ENCODE measurements at regions not wholly inside any gene's neighbourhood (a gene's known extent, or its start where the extent isn't known, plus 50 kb on each side); places are given as distances from the start of the nearest gene placed in this dataset.

GRCh38 chr7:115135769-115136410 is 214.0 kb downstream of the MDFIC start:
- ChIA-PET CTCF (no interaction called here), POLR2A (no interaction called here)
- TF ChIP-seq CTCF (IDR thresholded peaks at IDR 0.05) (no peak), EZH2 (IDR thresholded peaks at IDR 0.05; ENCODE audit: borderline replicate concordance, insufficient read depth, low read depth, low read length, poor library complexity, severe bottlenecking) (no peak)
- intact Hi-C loops (cut with micrococcal nuclease): no loop called here
- H3K27me3 ChIP-seq (replicated peaks in 1 of 4; ENCODE audit: control extremely low read depth in 1 of 4, control insufficient read depth in 3 of 4, insufficient read depth in 4 of 4, low read length in 3 of 4): no peaks in the 10 kb centered on the region
- Mint-ChIP-seq H3K9me3 (ENCODE audit: insufficient read depth) (no peaks in the 10 kb centered on the region), H3K27ac (no peak overlapping the region), H3K27me3 (no peaks in the 10 kb centered on the region), H3K4me3 (no peak overlapping the region), H3K4me1 (no peaks in the 10 kb centered on the region)
- no peak for DNase-seq
- H3K9me3 ChIP-seq (ENCODE audit: control extremely low read depth in 1 of 3, control insufficient read depth in 2 of 3, insufficient read depth in 1 of 3, low read length in 2 of 3): no peaks in the 10 kb centered on the region
- H3K4me3 ChIP-seq (ENCODE audit: control extremely low read depth in 1 of 5, extremely low read depth in 1 of 5, insufficient read depth in 1 of 5, low read depth in 2 of 5, low read length in 4 of 5): no peak overlapping the region
- no peaks in the 10 kb centered on the region for H4K20me1 ChIP-seq (ENCODE audit: control insufficient read depth, insufficient read depth, low read length, poor library complexity, severe bottlenecking)
- H3K27ac ChIP-seq (ENCODE audit: low read length in 2 of 2): no peak overlapping the region
- WGBS (ENCODE audit: insufficient coverage): no CpG with 5 or more reads among the region's 1 CpG
- H3K9ac ChIP-seq (ENCODE audit: low read length): no peak overlapping the region
- H3K4me2 ChIP-seq (replicated peaks; ENCODE audit: low read depth, low read length, poor library complexity, severe bottlenecking): no peak overlapping the region
- no peak overlapping the region for H2AFZ ChIP-seq (ENCODE audit: insufficient read depth, low read depth, low read length, poor library complexity, severe bottlenecking)
- ATAC-seq (ENCODE audit: low read depth): no peak
- H3K36me3 ChIP-seq (replicated peaks in 1 of 2; ENCODE audit: control extremely low read depth in 1 of 2, control insufficient read depth in 1 of 2, extremely low read depth in 1 of 2, insufficient read depth in 2 of 2, low read length in 1 of 2): no peaks in the 10 kb centered on the region
- H3K79me2 ChIP-seq (ENCODE audit: control insufficient read depth, insufficient read depth, low read length): no peaks in the 10 kb centered on the region
- no peaks in the 10 kb centered on the region for H3K4me1 ChIP-seq (ENCODE audit: control insufficient read depth in 2 of 2, insufficient read depth in 2 of 2, low read length in 2 of 2)

GRCh38 chr7:115135146-115135545 is 213.3 kb downstream of the MDFIC start:
- no peak overlapping the region for H3K27ac ChIP-seq (ENCODE audit: low read length in 2 of 2)
- H3K27ac Mint-ChIP-seq: no peak overlapping the region
- POLR2A ChIA-PET: no interaction called here
- H3K4me3 Mint-ChIP-seq: no peak overlapping the region
- no peaks in the 10 kb centered on the region for H3K36me3 ChIP-seq (replicated peaks in 1 of 2; ENCODE audit: control extremely low read depth in 1 of 2, control insufficient read depth in 1 of 2, extremely low read depth in 1 of 2, insufficient read depth in 2 of 2, low read length in 1 of 2)
- intact Hi-C loops (cut with micrococcal nuclease): no loop called here
- H3K4me2 ChIP-seq (replicated peaks; ENCODE audit: low read depth, low read length, poor library complexity, severe bottlenecking): no peak overlapping the region
- H3K79me2 ChIP-seq (ENCODE audit: control insufficient read depth, insufficient read depth, low read length): no peaks in the 10 kb centered on the region
- H3K4me1 ChIP-seq (ENCODE audit: control insufficient read depth in 2 of 2, insufficient read depth in 2 of 2, low read length in 2 of 2): no peaks in the 10 kb centered on the region
- WGBS (ENCODE audit: insufficient coverage): no CpG with 5 or more reads among the region's 4 CpGs
- no peaks in the 10 kb centered on the region for H3K4me1 Mint-ChIP-seq
- no peaks in the 10 kb centered on the region for H3K9me3 ChIP-seq (ENCODE audit: control extremely low read depth in 1 of 3, control insufficient read depth in 2 of 3, insufficient read depth in 1 of 3, low read length in 2 of 3)
- no peaks in the 10 kb centered on the region for H3K27me3 ChIP-seq (replicated peaks in 1 of 4; ENCODE audit: control extremely low read depth in 1 of 4, control insufficient read depth in 3 of 4, insufficient read depth in 4 of 4, low read length in 3 of 4)
- H3K4me3 ChIP-seq (ENCODE audit: control extremely low read depth in 1 of 5, extremely low read depth in 1 of 5, insufficient read depth in 1 of 5, low read depth in 2 of 5, low read length in 4 of 5): no peak overlapping the region
- TF ChIP-seq EZH2 (IDR thresholded peaks at IDR 0.05; ENCODE audit: borderline replicate concordance, insufficient read depth, low read depth, low read length, poor library complexity, severe bottlenecking): no peak
- no peak for TF ChIP-seq CTCF (IDR thresholded peaks at IDR 0.05)
- no peaks in the 10 kb centered on the region for H3K27me3 Mint-ChIP-seq
- CTCF ChIA-PET: no interaction called here
- no peak for DNase-seq
- ATAC-seq (ENCODE audit: low read depth): no peak
- H2AFZ ChIP-seq (ENCODE audit: insufficient read depth, low read depth, low read length, poor library complexity, severe bottlenecking): no peak overlapping the region
- H3K9ac ChIP-seq (ENCODE audit: low read length): no peak overlapping the region
- no peaks in the 10 kb centered on the region for H3K9me3 Mint-ChIP-seq (ENCODE audit: insufficient read depth)
- no peaks in the 10 kb centered on the region for H4K20me1 ChIP-seq (ENCODE audit: control insufficient read depth, insufficient read depth, low read length, poor library complexity, severe bottlenecking)
